Endothelial cell of umbilical vein (primary cell): ENCODE measurements at regions not wholly inside any gene's neighbourhood (a gene's known extent, or its start where the extent isn't known, plus 50 kb on each side); places are given as distances from the start of the nearest gene placed in this dataset.
A peak's percentile ranks its signal among the peaks of the same experiment; 100 is the strongest.

Experiments used
- BruUV-seq: library from RNA; stranded (reverse); fragments of 400-500 nt; replicated peaks from 2 replicates; lab custom pipeline; 2021; lab: Mats Ljungman, UMichigan
- CTCF ChIA-PET: fragments of 300-600, 350-600 bp; sonication (Branson Sonifier 250); formaldehyde crosslinking; loops from one replicate; lab custom pipeline; 2021; ENCODE audit warnings: antibody characterized with exemption, inconsistent platforms; lab: Charles Lee
- POLR2A ChIA-PET: fragments of 300-600, 350-600 bp; sonication (Branson Sonifier 250); formaldehyde crosslinking; loops from one replicate; lab custom pipeline; 2021; ENCODE audit warnings: antibody characterized with exemption, inconsistent platforms; lab: Charles Lee
- DNase-seq: peaks from one replicate; pipeline ENCODE4 v3.0.0-alpha.2; 2011; ENCODE audit warnings: low read depth, low spot score
- FAIRE-seq: peaks from 2 replicates; lab custom pipeline; 2011; peaks lifted over from hg19 to GRCh38; lab: Jason Lieb, UNC
- H2AFZ ChIP-seq: 2 replicates; pipeline ENCODE4 v1.6.0; 2012; ENCODE audit warnings: low read depth, low read length, control low read depth, inconsistent platforms
- H3K27ac ChIP-seq: 2 replicates; pipeline ENCODE4 v1.5.1; 2011; ENCODE audit warnings: low read depth, mild to moderate bottlenecking, control low read depth, low read length, moderate library complexity; ENCODE audit not compliant: insufficient read depth
- H3K27me3 ChIP-seq, 2 experiments: 2 replicates each; pipeline versions ENCODE4 v1.6.0 to v1.6.1; 2011; ENCODE audit warnings: low read length in 2 of 2, mixed read lengths in 1 of 2; ENCODE audit not compliant: control insufficient read depth in 2 of 2, insufficient read depth in 2 of 2
- H3K36me3 ChIP-seq, 2 experiments: 2 replicates in 1 of 2; 3 replicates in 1 of 2; pipeline ENCODE4 v1.5.1; 2011; ENCODE audit warnings: low read length in 2 of 2, mild to moderate bottlenecking in 1 of 2, moderate library complexity in 1 of 2; ENCODE audit not compliant: control insufficient read depth in 2 of 2, insufficient read depth in 2 of 2; ENCODE audit errors: extremely low read depth in 1 of 2
- H3K4me1 ChIP-seq: 3 replicates; pipeline ENCODE4 v1.5.1; 2011; ENCODE audit warnings: mild to moderate bottlenecking, low read length; ENCODE audit not compliant: control insufficient read depth, insufficient read depth; ENCODE audit errors: extremely low read depth
- H3K4me2 ChIP-seq: 2 replicates; pipeline ENCODE4 v1.6.1; 2011; ENCODE audit warnings: low read length, control low read depth, mixed read lengths; ENCODE audit not compliant: insufficient read depth
- H3K4me3 ChIP-seq, 3 experiments: fragments of 200-600 bp in 1 of 3; sonication (generic), shearing (Covaris generic) in 1 of 3; replicated peaks in 1 of 3; 2 replicates each; pipeline ENCODE4 v1.5.1; 2011 to 2016; ENCODE audit warnings: control low read depth in 3 of 3, low read length in 3 of 3, mild to moderate bottlenecking in 2 of 3, inconsistent platforms in 1 of 3, low read depth in 1 of 3, moderate library complexity in 1 of 3; ENCODE audit not compliant: insufficient read depth in 1 of 3
- H3K79me2 ChIP-seq: 2 replicates; pipeline ENCODE4 v1.6.0; 2012; ENCODE audit warnings: low read length, inconsistent platforms; ENCODE audit not compliant: control insufficient read depth, insufficient read depth
- H3K9ac ChIP-seq: replicated peaks from 2 replicates; pipeline ENCODE3; 2011; ENCODE audit warnings: low read length, control low read depth; ENCODE audit not compliant: insufficient read depth; ENCODE audit errors: extremely low read depth
- H3K9me1 ChIP-seq: replicated peaks from 3 replicates; pipeline ENCODE4 v1.6.0; 2011; ENCODE audit warnings: mild to moderate bottlenecking, low read length; ENCODE audit not compliant: control insufficient read depth, insufficient read depth; ENCODE audit errors: extremely low read depth
- H3K9me3 ChIP-seq: replicated peaks from 2 replicates; pipeline ENCODE4 v1.5.1; 2012; ENCODE audit warnings: low read length, inconsistent platforms; ENCODE audit not compliant: control insufficient read depth, insufficient read depth
- H4K20me1 ChIP-seq: replicated peaks from 2 replicates; pipeline ENCODE3; 2011; ENCODE audit warnings: mild to moderate bottlenecking, low read length; ENCODE audit not compliant: control insufficient read depth, insufficient read depth; ENCODE audit errors: extremely low read depth
- EZH2 ChIP-seq: IDR thresholded peaks from 2 replicates; pipeline ENCODE4 v1.6.1; 2012; ENCODE audit warnings: borderline replicate concordance, low read depth, mild to moderate bottlenecking, moderate library complexity, low read length, inconsistent platforms; ENCODE audit not compliant: severe bottlenecking
- FOS ChIP-seq: IDR thresholded peaks from 2 replicates; pipeline ENCODE4 v1.6.1; 2011; ENCODE audit warnings: mild to moderate bottlenecking, low read length, moderate library complexity, borderline replicate concordance; ENCODE audit not compliant: insufficient read depth
- GATA2 ChIP-seq: IDR thresholded peaks from 2 replicates; pipeline ENCODE4 v1.7.0; 2011; ENCODE audit warnings: low read depth, mild to moderate bottlenecking, moderate library complexity, mixed read lengths, low read length; ENCODE audit not compliant: insufficient read length, insufficient read depth
- JUN ChIP-seq: IDR thresholded peaks from 2 replicates; pipeline ENCODE4 v1.6.1; 2011; ENCODE audit warnings: borderline replicate concordance, low read depth; ENCODE audit not compliant: insufficient read length, insufficient read depth
- MYC ChIP-seq: IDR thresholded peaks from one replicate; pipeline ENCODE4 v1.6.1; 2011; ENCODE audit warnings: mild to moderate bottlenecking, low read depth, low read length
- POLR2A ChIP-seq: IDR thresholded peaks from 2 replicates; pipeline ENCODE4 v1.6.1; 2012; ENCODE audit warnings: low read depth, mild to moderate bottlenecking, control low read depth, low read length
- POLR2AphosphoS5 ChIP-seq: IDR thresholded peaks from 2 replicates; pipeline ENCODE4 v1.6.1; 2012; ENCODE audit warnings: low read depth, mild to moderate bottlenecking, control low read depth, low read length, moderate library complexity; ENCODE audit not compliant: insufficient read depth
- dilution Hi-C: fragments of 300-500 bp; cut with MboI; formaldehyde crosslinking; loops from one replicate; pipeline ENCODE4 v1.15.0; 2019; ENCODE audit warnings: low sequenced_read_pairs; ENCODE audit not compliant: extremely low pct_ligation_motif_present
- intact Hi-C: fragments of 100-400 bp; cut with micrococcal nuclease; formaldehyde crosslinking; loops from one replicate; pipeline ENCODE4 v1.10.0; 2022
- TF ChIP-seq, protein P1 (sequence below), 2 donors: IDR thresholded peaks; 1 replicate in 1 of 2; 2 replicates in 1 of 2; pipeline ENCODE4 v1.5.1; 2011; ENCODE audit warnings: low read length in 2 of 2, mild to moderate bottlenecking in 2 of 2, moderate library complexity in 2 of 2, control low read depth in 1 of 2, inconsistent platforms in 1 of 2, low read depth in 1 of 2; ENCODE audit not compliant: insufficient read depth in 1 of 2; ENCODE audit errors: extremely low read depth in 1 of 2
- TF ChIP-seq, protein P2 (sequence below): IDR thresholded peaks from 2 replicates; pipeline ENCODE4 v1.6.1; 2011; ENCODE audit not compliant: insufficient read depth, insufficient read length

DNA sequence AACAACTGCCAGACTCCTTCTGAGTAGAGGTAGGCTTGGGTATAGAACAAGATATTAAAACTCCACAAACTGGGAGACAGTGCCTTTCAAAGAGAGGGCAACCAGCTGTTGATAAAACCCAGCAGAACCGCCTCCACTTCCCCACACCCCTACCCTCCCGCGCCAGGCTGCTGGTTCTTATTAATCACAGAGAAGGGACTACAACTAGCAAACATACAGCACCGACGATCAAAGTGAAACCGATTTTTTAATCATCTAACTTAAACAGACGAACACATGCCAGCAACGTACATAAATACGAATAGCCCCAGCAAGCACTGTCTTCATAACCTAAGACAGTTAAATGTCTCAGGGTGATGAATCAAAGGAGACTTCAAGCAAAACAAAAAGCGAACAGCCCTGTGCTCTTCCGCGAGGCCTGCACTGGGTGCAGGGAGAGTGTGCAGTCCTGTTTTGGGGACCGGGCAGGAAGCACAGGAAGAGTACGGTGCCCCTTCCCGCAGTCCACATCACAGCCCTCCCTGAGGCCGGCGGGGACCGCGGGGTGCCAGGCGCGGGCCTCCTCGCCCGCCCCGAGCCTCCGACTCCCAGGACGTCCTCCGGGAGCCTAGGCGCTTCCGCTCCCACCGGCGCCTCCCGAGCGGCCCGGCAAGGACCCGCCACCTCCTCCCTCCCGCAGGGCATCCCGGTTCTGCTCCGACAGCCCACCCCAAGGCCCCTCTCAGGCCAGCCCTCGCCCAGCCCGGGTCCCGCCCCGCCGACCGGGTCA is 75.1 kb upstream of the VGLL4 start:
- dilution Hi-C loops (no loop called here), intact Hi-C loops (loop anchor here (1.0 to 5.0 kb wide), 5 partner anchors 46 to 152 kb away; partner anchors contain the start of gene TAMM41)
- Histone ChIP-seq H3K27me3 (peaks cover 0 to 8% of the 10 kb centered on the region in 2 experiments), H3K27ac (peak overlapping the region; percentile 76), H3K9ac (peak overlapping the region; percentile 76), H3K4me3 (peak overlapping the region; percentile 92 to 96 (median 93)), H3K9me3 (no peaks in the 10 kb centered on the region), H3K36me3 (no peaks in the 10 kb centered on the region), H3K79me2 (peaks cover 10% of the 10 kb centered on the region), H3K4me1 (peaks cover 21% of the 10 kb centered on the region), H3K9me1 (no peaks in the 10 kb centered on the region), H3K4me2 (peak overlapping the region; percentile 97), H2AFZ (peak overlapping the region; percentile 95), H4K20me1 (no peaks in the 10 kb centered on the region)
- ChIA-PET CTCF (interaction anchor here (1.0 to 2.7 kb wide), 2 partner anchors 68 to 339 kb away, joined by 3 to 15 read pairs; no protein-coding TSS in a partner anchor), POLR2A (no interaction called here)
- FAIRE-seq (no peak), DNase-seq (peak; percentile 79)
- TF ChIP-seq POLR2AphosphoS5 (no peak), EZH2 (no peak), JUN (no peak), POLR2A (no peak), GATA2 (no peak), FOS (no peak), MYC (no peak)
- TF ChIP-seq, protein P1, sequence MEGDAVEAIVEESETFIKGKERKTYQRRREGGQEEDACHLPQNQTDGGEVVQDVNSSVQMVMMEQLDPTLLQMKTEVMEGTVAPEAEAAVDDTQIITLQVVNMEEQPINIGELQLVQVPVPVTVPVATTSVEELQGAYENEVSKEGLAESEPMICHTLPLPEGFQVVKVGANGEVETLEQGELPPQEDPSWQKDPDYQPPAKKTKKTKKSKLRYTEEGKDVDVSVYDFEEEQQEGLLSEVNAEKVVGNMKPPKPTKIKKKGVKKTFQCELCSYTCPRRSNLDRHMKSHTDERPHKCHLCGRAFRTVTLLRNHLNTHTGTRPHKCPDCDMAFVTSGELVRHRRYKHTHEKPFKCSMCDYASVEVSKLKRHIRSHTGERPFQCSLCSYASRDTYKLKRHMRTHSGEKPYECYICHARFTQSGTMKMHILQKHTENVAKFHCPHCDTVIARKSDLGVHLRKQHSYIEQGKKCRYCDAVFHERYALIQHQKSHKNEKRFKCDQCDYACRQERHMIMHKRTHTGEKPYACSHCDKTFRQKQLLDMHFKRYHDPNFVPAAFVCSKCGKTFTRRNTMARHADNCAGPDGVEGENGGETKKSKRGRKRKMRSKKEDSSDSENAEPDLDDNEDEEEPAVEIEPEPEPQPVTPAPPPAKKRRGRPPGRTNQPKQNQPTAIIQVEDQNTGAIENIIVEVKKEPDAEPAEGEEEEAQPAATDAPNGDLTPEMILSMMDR (IDR thresholded peaks at IDR 0.05; ENCODE audit: extremely low read depth in 1 of 2, insufficient read depth in 1 of 2, low read depth in 1 of 2, low read length in 2 of 2) = no peak
- TF ChIP-seq, protein P2, sequence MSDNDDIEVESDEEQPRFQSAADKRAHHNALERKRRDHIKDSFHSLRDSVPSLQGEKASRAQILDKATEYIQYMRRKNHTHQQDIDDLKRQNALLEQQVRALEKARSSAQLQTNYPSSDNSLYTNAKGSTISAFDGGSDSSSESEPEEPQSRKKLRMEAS = no peak
- TSS peak; percentile 72 for BruUV-seq
